ENCODE measurements at regions not wholly inside any gene's neighbourhood (a gene's known extent, or its start where the extent isn't known, plus 50 kb on each side); places are given as distances from the start of the nearest gene placed in this dataset.

GRCh38 chr11:92844197-92844596 lies 125.3 kb upstream of the MTNR1B start:
- no peak overlapping the region for H3K27ac ChIP-seq (ENCODE audit: low read depth in 2 of 2, low read length in 1 of 2)
- H3K4me1 ChIP-seq (ENCODE audit: control insufficient read depth in 1 of 2, insufficient read depth in 2 of 2, low read depth in 1 of 2, low read length in 1 of 2): peaks cover 12 to 14% of the 10 kb centered on the region in 2 experiments; a peak in 1 of 4 replicates
- no peak overlapping the region for H3K9ac ChIP-seq
- H3K36me3 ChIP-seq (replicated peaks in 1 of 2; ENCODE audit: control insufficient read depth in 1 of 2, insufficient read depth in 2 of 2, low read length in 1 of 2): no peaks in the 10 kb centered on the region
- H2AFZ ChIP-seq (ENCODE audit: low read depth): no peak overlapping the region
- H3F3A ChIP-seq (replicated peaks; ENCODE audit: insufficient read depth): no peaks in the 10 kb centered on the region
- H3K4me3 ChIP-seq (ENCODE audit: low read depth in 2 of 2, low read length in 1 of 2): no peak overlapping the region
- no peak overlapping the region for H3K4me2 ChIP-seq
- 85% methylated on average over 13 of the region's 13 CpGs for WGBS (ENCODE audit: low lambda C conversion rate)
- H3K27me3 ChIP-seq (ENCODE audit: insufficient read depth): no peaks in the 10 kb centered on the region
- H3K9me2 ChIP-seq: no peaks in the 10 kb centered on the region
- no peaks in the 10 kb centered on the region for H4K20me1 ChIP-seq (ENCODE audit: insufficient read depth)
- TF ChIP-seq SMC3 (IDR thresholded peaks at IDR 0.05; ENCODE audit: low read depth, low read length) (no peak), MXI1 (IDR thresholded peaks at IDR 0.05; ENCODE audit: low read depth, low read length) (no peak), RFX5 (IDR thresholded peaks at IDR 0.05; ENCODE audit: low read length) (no peak), IRF3 (IDR thresholded peaks at IDR 0.05; ENCODE audit: low read depth, low read length) (no peak)
- ChIA-PET CTCF (no interaction called here), POLR2A (no interaction called here)
- H3K9me3 ChIP-seq: no peaks in the 10 kb centered on the region
- H3K79me2 ChIP-seq (ENCODE audit: insufficient read depth): no peaks in the 10 kb centered on the region
- DNase-seq: no peak

GRCh38 chr11:92845390-92845789 lies 124.1 kb upstream of the MTNR1B start:
- 69% methylated on average over 4 of the region's 4 CpGs for WGBS (ENCODE audit: low lambda C conversion rate)
- TF ChIP-seq NFIC (IDR thresholded peaks at IDR 0.05; ENCODE audit: borderline replicate concordance): no peak
- no peak for TF ChIP-seq MEF2A (IDR thresholded peaks at IDR 0.05; ENCODE audit: borderline replicate concordance, low read depth)
- no peak for TF ChIP-seq USF1 (IDR thresholded peaks at IDR 0.05; ENCODE audit: borderline replicate concordance, low read depth)
- no peak for TF ChIP-seq RFX5 (IDR thresholded peaks at IDR 0.05; ENCODE audit: low read length)
- TF ChIP-seq POLR2AphosphoS5 (IDR thresholded peaks at IDR 0.05; ENCODE audit: low read depth, low read length): no peak
- no peak for TF ChIP-seq FOXM1 (IDR thresholded peaks at IDR 0.05; ENCODE audit: low read depth)
- no peak for TF ChIP-seq REST (IDR thresholded peaks at IDR 0.05; ENCODE audit: low read depth, low read length)
- TF ChIP-seq IRF3 (IDR thresholded peaks at IDR 0.05; ENCODE audit: low read depth, low read length): no peak
- H3K4me3 ChIP-seq (ENCODE audit: low read depth in 2 of 2, low read length in 1 of 2): no peak overlapping the region

More at GRCh38 chr11:92845390-92845789, 124.1 kb upstream of the MTNR1B start:
- H3K36me3 ChIP-seq (replicated peaks in 1 of 2; ENCODE audit: control insufficient read depth in 1 of 2, insufficient read depth in 2 of 2, low read length in 1 of 2): no peaks in the 10 kb centered on the region
- CTCF ChIA-PET: interaction anchor here (0.8 to 3.3 kb wide), 3 partner anchors 10 to 41 kb away, joined by 3 to 12 read pairs (median 4); no protein-coding TSS in a partner anchor
- H3F3A ChIP-seq (replicated peaks; ENCODE audit: insufficient read depth): no peaks in the 10 kb centered on the region
- H3K27me3 ChIP-seq (ENCODE audit: insufficient read depth): no peaks in the 10 kb centered on the region
- no peak overlapping the region for H3K4me2 ChIP-seq
- H3K9me3 ChIP-seq: no peaks in the 10 kb centered on the region
- no peaks in the 10 kb centered on the region for H3K79me2 ChIP-seq (ENCODE audit: insufficient read depth)
- no peaks in the 10 kb centered on the region for H4K20me1 ChIP-seq (ENCODE audit: insufficient read depth)
- no peak overlapping the region; the same call in 1 of the 2 replicates for H2AFZ ChIP-seq (ENCODE audit: low read depth)
- H3K4me1 ChIP-seq (ENCODE audit: control insufficient read depth in 1 of 2, insufficient read depth in 2 of 2, low read depth in 1 of 2, low read length in 1 of 2): peaks cover 12 to 14% of the 10 kb centered on the region in 2 experiments; a peak in 1 of 4 replicates
- H3K9me2 ChIP-seq: no peaks in the 10 kb centered on the region
- no peak for DNase-seq
- POLR2A ChIA-PET: no interaction called here
- H3K27ac ChIP-seq (ENCODE audit: low read depth in 2 of 2, low read length in 1 of 2): no peak overlapping the region
- H3K9ac ChIP-seq: no peak overlapping the region

All from SK-N-SH (cell line).